Skeletal muscle satellite cell (primary cell): ENCODE measurements at regions not wholly inside any gene's neighbourhood (a gene's known extent, or its start where the extent isn't known, plus 50 kb on each side); places are given as distances from the start of the nearest gene placed in this dataset. TPM values are rescaled to one million over a fixed set of nuclear protein-coding genes. Genes with fewer than 3 reads are reported as not detected.

Source experiments
- H3K27me3 ChIP-seq: 2 replicates; pipeline ENCODE4 v1.7.0; 2013; ENCODE audit warnings: low read length; ENCODE audit not compliant: control insufficient read depth, insufficient read depth
- H3K36me3 ChIP-seq: 2 replicates; pipeline ENCODE4 v1.7.0; 2013; ENCODE audit warnings: mild to moderate bottlenecking, control low read depth, low read length; ENCODE audit not compliant: insufficient read depth
- H3K4me1 ChIP-seq: 2 replicates; pipeline ENCODE4 v1.7.0; 2013; ENCODE audit warnings: low read length; ENCODE audit not compliant: control insufficient read depth, insufficient read depth
- H3K4me2 ChIP-seq: 2 replicates; pipeline ENCODE4 v1.7.0; 2013; ENCODE audit warnings: mild to moderate bottlenecking, low read length
- H3K4me3 ChIP-seq: 2 replicates; pipeline ENCODE4 v1.7.0; 2013; ENCODE audit warnings: low read length
- H3K9ac ChIP-seq: 2 replicates; pipeline ENCODE4 v1.7.0; 2013; ENCODE audit warnings: mild to moderate bottlenecking, low read depth, low read length, moderate library complexity
- H3K9me3 ChIP-seq: replicated peaks from 2 replicates; pipeline ENCODE4 v1.7.0; 2013; ENCODE audit warnings: mild to moderate bottlenecking, control low read depth, low read length
- small RNA-seq: library from RNA; depleted of rRNA; stranded (forward); fragments of <200 nt; gene quantifications from one replicate; pipeline ENCODE3, GENCODE V24; 2012

- H3K9me3 ChIP-seq = no peaks in the 10 kb centered on the region
- H3K4me1 ChIP-seq = no peaks in the 10 kb centered on the region
- no peaks in the 10 kb centered on the region for H3K36me3 ChIP-seq
- no peak overlapping the region for H3K9ac ChIP-seq
- H3K4me3 ChIP-seq = no peak overlapping the region
- peaks cover 13% of the 10 kb centered on the region for H3K27me3 ChIP-seq
- H3K4me2 ChIP-seq = no peak overlapping the region
These were observed 51.2 kb upstream of the TENM4 start for GRCh38 chr11:79492008-79492407.

Small RNA genes lying in the stretch of these regions (small RNA-seq; reads per million reads assigned to genes)
- gene AP002802.2 (not detected), gene MIR4300 (not detected), gene MTND4LP18 (not detected), gene RNU6-544P (not detected)
